A172 (cell line): ENCODE measurements at regions not wholly inside any gene's neighbourhood (a gene's known extent, or its start where the extent isn't known, plus 50 kb on each side); places are given as distances from the start of the nearest gene placed in this dataset.
"Not testable (repeated sequence)": the region's sequence is repeated elsewhere in the genome, so short reads cannot be mapped to it uniquely, and the experiment has no call there.

Experiments
- DNase-seq: peaks from one replicate; pipeline ENCODE4 v3.0.0-alpha.2; 2015; ENCODE audit warnings: low spot score

GRCh38 chr22:25395468-25395867 is 169.0 kb upstream of the GRK3 start:
- DNase-seq = no peak

- no peak for DNase-seq
Measured at GRCh38 chr22:25395915-25396314, 168.6 kb upstream of the GRK3 start.

- DNase-seq = no peak
Measured at GRCh38 chr22:25396615-25397200, 167.8 kb upstream of the GRK3 start.

DNA sequence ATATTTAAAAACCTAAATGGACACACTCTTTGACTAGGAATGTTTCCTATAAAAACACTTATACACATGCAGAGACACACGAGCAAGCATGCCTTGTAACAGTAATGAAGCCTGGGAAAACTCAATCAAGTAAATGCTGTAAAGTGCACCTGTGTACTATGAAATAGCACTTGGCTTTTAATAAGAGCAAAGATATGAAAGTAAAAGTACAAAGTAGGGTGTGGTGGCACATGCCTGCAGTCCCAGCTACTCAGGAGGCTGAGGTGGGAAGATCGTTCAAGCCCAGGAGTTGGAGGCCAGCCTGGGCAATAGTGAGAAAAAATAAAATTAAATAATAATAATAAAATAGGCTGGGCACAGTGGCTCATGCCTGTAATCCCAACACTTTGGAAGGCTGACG is 166.9 kb upstream of the GRK3 start:
- no peak for DNase-seq

DNA sequence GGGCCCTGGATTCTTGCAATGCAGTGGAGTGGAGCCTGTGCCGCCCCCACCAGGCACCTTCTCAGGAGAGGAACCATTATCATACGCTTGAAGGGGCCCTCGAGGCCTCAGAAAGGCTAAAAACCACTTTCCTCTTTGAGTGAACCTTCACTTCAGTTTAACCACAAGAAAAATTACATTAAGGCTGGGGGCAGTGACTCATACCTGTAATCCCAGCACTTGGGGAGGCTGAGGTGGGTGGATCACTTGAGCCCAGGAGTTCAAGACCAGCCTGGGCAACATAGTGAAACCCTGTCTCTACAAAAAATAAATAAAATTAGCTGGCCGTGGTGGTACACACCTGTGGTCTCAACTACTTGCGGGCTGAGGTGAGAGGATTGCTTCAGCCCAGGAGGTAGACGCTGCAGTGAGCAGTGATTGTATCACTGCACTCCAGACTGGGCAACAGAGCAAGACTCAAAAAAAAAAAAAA is 165.8 kb upstream of the GRK3 start:
- DNase-seq = peak; percentile 44

DNA sequence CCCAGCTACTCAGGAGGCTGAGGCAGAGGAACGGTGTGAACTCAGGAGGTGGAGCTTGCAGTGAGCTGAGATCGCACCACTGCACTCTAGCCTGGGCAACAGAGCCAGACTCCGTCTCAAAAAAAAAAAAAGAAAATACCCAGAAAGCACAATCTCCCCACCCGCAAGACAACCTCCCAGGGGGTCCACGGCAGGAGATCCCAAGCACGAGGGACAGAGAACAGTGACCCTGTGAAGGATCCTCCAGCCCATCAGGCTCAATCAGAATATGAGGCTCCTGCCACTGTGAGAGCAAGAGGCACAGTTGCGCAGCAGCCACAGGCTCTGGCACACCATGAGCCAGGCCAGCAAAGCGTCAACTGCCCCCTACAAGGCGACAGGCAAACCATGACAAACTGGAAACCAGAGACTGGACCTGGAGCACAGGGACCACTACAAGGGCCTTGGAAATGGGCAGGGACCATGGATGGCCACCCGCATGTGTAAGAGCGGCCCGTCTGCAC is 164.8 kb upstream of the GRK3 start:
- DNase-seq = no peak

- DNase-seq = no peak
Measured at GRCh38 chr22:25402160-25402500, 162.3 kb upstream of the GRK3 start.

- DNase-seq = peak; percentile 31
Measured at GRCh38 chr22:25402501-25403283, 161.8 kb upstream of the GRK3 start.

DNA sequence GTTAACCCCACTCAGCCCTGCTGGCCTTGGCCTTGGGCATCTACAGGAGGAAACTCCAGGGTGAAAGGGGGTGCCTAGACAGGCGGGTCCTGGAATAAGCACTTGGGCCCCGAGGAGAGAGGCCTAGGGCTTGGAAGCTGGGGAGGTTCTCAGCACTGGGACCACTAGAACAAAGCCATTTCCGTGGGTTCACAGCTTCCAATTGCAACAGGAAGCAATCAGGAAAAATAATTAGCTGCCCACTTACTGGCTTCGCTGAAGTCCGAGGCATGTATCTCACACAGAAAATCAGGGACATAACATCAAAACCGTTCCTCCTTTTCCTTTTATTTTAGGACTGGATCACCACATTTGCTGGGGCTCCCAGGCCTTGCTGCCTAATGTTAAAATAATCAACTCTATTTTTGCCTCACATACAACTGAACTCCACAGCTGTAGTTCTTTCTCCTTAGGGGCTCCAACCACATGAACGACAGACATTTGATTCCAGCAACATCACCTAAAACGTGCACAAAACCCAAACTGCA is 161.1 kb upstream of the GRK3 start:
- DNase-seq = no peak

DNA sequence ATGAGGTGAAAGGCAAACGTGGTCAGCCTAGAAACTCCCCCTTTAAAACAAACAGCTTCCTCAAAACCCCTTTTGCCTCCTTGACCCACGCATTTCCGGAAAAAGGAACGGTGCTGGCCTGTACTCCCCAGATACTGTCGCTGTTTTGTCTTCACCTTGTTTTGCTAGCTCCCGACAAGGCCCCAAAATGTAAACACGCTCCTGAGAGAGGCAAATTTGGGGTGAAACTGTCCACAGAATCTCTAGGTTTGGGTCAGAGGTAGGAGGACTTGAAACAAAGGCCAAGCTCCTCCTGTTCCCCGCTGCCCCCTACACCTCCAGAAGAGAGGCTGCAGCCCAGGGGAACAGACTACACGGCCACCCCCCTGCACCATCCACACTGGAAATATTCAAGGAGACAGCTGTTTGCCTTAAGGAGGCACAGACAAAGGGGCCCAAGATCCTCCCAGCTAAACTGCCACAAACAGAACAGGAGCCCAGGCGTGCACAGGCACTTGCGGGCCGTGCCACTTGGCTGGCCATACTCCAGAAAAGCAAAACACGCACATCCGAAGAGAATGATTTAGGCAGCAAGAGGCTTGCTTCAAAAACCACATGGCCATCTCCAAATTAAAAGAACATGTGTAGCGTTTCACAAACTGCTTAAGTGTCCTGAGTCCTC is 160.5 kb upstream of the GRK3 start:
- DNase-seq = no peak

- no peak for DNase-seq
Measured at GRCh38 chr22:25404556-25404927, 159.9 kb upstream of the GRK3 start.

DNA sequence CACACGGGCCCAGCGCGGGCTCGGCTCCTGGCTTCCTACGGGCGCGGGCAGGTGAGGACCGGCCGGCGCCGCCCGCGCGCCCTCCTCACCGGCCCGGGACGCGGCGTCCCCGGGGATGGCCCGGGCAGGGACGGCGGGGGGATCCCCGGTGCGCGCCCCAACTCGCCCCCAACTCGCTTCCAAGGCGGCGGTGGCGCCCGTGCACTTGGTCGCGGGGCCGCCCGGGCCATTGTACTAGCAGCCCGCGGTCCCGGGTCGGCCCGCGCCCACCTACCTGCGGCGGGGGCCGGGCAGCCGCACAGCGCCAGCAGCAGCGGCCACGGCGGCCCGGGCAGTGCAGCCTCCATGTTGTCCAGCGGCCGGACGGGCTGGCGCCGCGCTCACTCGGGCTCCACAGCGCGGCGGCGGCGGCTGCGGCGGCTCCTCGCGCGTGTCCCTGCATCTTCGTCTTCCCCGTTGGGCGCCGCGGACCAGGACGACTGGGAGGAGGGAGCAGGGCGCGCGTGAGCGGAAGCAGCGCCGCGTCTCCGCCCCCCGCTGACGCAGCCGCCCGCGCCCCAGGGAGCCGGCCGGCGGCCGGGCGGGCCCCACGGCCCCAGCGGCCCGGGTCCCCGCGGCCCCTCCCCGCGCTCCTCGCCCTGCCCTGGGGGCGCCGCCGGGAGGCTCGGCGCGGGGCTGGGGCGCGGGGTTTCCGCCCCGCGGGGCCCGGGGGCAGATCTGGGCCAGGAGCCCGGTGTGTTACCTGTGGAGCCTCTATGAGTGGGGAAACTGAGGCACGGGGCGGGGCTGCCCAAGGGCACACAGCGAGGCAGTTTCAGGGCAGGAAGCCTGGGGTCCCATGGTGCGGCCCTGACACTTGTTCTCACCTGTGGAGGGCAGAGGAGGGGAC is 159.3 kb upstream of the GRK3 start:
- DNase-seq = no peak

DNA sequence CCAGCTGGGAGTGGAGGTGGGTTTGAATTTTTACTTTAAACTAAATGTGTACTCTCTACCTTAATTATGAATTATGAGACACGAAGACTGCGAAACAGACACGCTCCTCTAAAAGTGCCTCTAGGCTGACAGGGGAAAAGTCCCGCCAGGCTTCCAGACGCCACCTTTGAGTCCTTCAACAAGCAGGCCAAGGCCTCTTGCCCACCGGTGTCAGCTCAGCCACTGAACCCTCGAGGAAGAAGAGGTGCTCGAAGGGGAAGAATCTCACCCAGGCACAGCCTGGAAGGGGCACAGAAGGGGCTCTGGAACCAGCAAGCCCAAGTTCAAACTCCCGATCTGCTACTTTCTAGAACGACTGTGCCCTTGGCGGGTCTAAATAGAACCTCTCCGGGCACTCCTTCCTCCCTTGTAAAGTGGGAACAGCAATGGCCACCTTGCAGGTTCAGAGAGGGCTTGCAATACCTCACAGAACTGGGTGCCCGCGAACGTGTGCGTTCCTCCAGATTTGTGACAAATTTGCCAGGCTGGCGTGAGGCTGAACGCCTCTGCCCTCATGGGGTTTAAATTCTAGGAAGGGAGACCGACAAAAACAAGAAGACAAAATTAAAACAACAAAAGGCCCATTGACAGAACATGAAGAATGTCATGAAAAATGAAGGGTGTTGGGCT is 158.5 kb upstream of the GRK3 start:
- DNase-seq = no peak

DNA sequence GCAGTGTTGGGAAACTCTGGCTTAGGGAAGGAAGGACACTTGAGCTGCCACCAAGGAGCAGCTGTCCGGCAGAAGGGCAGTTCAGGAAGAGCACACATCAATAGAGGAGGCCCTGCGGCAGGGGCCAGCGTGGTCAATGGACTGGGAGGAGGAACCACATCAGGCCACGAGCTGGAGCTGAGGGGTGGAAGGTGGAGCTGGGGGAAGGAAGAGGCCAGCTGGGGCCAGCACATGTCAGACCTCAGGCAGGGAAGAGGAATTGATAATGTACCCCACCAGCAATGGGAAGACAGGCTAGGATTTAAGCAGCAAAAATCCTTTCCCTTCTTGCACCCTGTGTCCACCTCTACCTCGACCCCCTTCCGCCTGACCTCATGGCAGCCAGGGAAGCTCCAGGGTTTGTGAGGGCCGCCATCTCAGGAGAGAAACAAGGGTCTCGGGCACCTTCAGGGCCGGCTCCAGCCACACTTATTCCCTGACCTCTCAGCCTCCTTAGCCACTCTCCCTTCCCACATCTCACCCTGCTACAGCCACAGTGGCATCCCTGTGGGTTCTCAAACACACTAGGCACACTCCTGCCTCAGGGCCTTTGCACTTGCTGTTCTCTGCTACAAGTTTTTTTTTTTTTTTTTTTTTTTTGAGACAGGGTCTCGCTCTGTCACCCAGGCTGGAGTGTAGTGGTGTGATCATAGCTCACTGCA is 157.8 kb upstream of the GRK3 start:
- DNase-seq = no peak

GRCh38 chr22:25407226-25407858 is 157.1 kb upstream of the GRK3 start:
- DNase-seq = no peak

GRCh38 chr22:25407859-25408229 is 156.6 kb upstream of the GRK3 start:
- DNase-seq = no peak

- no peak for DNase-seq
Measured at GRCh38 chr22:25409240-25409639, 155.2 kb upstream of the GRK3 start.

DNA sequence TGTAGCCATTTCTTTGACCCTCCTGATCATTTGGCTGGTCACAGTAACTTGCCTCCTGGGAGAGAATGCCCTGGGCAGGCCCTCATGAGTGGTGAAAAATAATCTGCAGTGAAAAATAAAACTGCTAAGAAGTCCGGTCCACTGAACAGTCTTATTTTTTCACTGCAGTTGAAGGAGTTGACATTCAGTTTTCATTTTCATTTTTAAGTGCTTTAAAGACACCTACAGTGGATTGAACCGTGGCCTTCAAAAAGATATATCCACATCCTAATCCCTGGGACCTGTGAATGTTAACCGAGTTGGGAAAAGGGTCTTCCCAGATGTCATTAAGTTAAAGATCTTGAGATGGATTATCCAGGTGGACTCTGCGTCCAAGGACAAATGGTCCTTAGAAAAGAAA is 153.6 kb upstream of the GRK3 start:
- DNase-seq = no peak

GRCh38 chr22:25413620-25414019 is 150.9 kb upstream of the GRK3 start:
- DNase-seq = no peak

GRCh38 chr22:25415731-25416130 is 148.7 kb upstream of the GRK3 start:
- DNase-seq = not testable (repeated sequence)
